ENCODE measurements at regions not wholly inside any gene's neighbourhood (a gene's known extent, or its start where the extent isn't known, plus 50 kb on each side); places are given as distances from the start of the nearest gene placed in this dataset.

DNA sequence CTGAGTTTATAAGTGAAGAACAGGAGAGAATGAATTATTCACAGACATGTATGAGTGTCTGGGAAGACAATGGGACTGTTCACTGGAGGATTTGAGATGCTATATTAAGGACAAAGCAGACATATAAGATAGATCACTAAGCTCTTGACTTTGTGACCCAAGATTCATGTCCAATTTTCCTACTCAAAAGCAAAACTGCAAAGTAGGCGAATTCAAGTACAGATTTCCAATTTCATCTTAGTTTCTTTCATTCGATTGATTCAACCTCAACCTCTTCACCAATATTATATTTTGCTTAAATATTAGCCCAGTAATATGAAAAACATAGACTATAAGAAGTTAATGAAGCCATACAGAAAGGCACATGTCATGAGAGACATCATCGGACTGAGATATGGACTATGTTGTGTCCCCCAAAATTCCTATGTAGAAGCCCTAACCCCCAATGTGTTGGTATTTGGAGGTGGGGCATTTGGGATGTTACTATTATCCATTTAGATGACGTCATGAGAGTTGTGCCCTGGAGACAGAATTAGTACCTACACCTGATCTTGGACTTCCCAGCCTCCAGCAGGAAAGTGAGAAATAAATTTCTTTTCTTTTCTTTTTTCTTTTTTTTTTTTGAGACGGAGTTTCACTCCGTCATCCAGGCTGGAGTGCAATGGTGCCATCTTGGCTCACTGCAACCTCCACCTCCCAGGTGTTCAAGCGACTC is 353.7 kb upstream of the AKR1E2 start:
- no peaks in the 10 kb centered on the region for H3K36me3 ChIP-seq
- H3K27me3 ChIP-seq (ENCODE audit: low read depth): no peaks in the 10 kb centered on the region
- no peak overlapping the region for H3K4me3 ChIP-seq
- no peak for DNase-seq
- TF ChIP-seq, protein P1, sequence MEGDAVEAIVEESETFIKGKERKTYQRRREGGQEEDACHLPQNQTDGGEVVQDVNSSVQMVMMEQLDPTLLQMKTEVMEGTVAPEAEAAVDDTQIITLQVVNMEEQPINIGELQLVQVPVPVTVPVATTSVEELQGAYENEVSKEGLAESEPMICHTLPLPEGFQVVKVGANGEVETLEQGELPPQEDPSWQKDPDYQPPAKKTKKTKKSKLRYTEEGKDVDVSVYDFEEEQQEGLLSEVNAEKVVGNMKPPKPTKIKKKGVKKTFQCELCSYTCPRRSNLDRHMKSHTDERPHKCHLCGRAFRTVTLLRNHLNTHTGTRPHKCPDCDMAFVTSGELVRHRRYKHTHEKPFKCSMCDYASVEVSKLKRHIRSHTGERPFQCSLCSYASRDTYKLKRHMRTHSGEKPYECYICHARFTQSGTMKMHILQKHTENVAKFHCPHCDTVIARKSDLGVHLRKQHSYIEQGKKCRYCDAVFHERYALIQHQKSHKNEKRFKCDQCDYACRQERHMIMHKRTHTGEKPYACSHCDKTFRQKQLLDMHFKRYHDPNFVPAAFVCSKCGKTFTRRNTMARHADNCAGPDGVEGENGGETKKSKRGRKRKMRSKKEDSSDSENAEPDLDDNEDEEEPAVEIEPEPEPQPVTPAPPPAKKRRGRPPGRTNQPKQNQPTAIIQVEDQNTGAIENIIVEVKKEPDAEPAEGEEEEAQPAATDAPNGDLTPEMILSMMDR (IDR thresholded peaks at IDR 0.05; ENCODE audit: borderline replicate concordance): no peak
- H3K9me3 ChIP-seq (replicated peaks): no peaks in the 10 kb centered on the region
- no peaks in the 10 kb centered on the region for H3K4me1 ChIP-seq
- intact Hi-C loops (cut with micrococcal nuclease): no loop called here
- H3K27ac ChIP-seq (replicated peaks): no peak overlapping the region

DNA sequence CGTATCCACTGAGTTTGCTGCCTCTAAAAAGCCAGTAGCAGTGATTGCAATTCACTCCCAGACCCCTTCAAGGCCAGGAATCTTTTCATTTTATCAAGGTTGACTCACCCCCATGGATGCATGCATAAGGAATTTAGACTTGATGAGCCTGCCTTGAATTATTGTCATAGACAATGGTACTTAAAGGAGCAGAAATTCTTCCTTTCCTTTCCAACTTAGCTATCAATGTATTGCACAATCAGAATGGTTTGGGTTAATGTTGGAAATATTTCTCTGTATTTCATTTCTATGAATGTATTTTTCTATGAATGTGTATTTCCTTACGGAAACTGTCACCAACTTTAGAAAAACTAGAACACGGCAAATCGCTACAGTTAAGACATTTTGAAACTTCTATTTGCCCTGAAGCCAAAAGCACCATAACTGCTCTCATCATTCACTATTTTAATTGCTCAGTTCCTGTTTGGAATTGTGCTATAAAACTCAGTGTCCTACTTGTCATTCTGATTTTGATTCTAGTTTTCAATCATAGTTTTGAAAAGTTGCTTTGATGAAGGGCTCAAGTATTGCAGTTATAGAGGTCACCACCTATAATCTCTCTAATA is 355.7 kb upstream of the AKR1E2 start:
- Histone ChIP-seq H3K36me3 (no peaks in the 10 kb centered on the region), H3K4me3 (no peak overlapping the region), H3K27ac (replicated peaks) (no peak overlapping the region), H3K4me1 (no peaks in the 10 kb centered on the region), H3K9me3 (replicated peaks) (no peaks in the 10 kb centered on the region), H3K27me3 (ENCODE audit: low read depth) (no peaks in the 10 kb centered on the region)
- TF ChIP-seq, protein P1 (IDR thresholded peaks at IDR 0.05; ENCODE audit: borderline replicate concordance): no peak
- intact Hi-C loops (cut with micrococcal nuclease): no loop called here
- no peak for DNase-seq

DNA sequence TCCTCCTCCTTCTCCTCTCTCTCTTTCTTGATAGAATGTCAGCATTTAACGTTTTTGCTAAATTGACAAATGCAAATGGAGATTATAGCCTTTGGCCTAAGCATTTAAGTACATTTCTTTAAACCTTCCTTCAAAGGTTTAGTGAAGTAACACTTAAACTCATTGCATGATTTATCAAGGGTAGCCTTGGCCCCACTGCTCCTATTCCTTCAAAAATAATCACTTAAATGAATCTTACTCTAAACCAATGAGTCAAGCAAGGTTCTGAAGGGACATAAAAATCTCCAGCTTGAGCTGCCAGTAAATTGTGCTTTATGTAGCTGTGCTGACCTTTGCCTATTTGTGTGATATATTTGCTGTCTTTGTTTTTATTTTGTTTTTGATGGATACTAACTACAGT is 358.5 kb upstream of the AKR1E2 start:
- TF ChIP-seq, protein P1 (IDR thresholded peaks at IDR 0.05; ENCODE audit: borderline replicate concordance): no peak

DNA sequence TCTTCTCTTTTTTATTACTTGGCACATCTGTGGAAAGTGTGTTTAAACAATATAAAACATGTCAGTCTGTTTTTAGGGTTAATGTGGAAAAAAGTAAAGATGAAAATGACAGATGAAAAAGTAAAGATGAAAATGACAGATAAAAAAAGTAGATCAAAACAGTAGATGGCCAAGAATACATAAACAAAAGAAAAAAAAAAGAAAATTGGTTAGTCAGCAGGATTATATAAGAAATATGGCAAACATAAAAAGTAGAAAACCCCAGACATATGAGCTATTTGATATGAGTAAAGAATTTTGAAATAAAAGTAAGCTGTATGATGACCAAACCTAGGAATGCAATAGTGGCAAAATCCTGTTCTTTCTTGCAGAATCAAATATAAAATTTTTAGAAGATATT is 365.7 kb upstream of the AKR1E2 start:
- Histone ChIP-seq H3K27me3 (ENCODE audit: low read depth) (no peaks in the 10 kb centered on the region), H3K4me3 (no peak overlapping the region), H3K36me3 (no peaks in the 10 kb centered on the region), H3K4me1 (no peaks in the 10 kb centered on the region), H3K27ac (replicated peaks) (no peak overlapping the region), H3K9me3 (replicated peaks) (no peaks in the 10 kb centered on the region)
- intact Hi-C loops (cut with micrococcal nuclease): no loop called here
- TF ChIP-seq, protein P1 (IDR thresholded peaks at IDR 0.05; ENCODE audit: borderline replicate concordance): no peak
- no peak for DNase-seq

More for the DNA sequence above, 358.5 kb upstream of the AKR1E2 start:
- Histone ChIP-seq H3K36me3 (no peaks in the 10 kb centered on the region), H3K4me3 (no peak overlapping the region), H3K4me1 (no peaks in the 10 kb centered on the region), H3K9me3 (replicated peaks) (no peaks in the 10 kb centered on the region), H3K27ac (replicated peaks) (no peak overlapping the region), H3K27me3 (ENCODE audit: low read depth) (no peaks in the 10 kb centered on the region)
- intact Hi-C loops (cut with micrococcal nuclease): no loop called here
- DNase-seq: no peak

DNA sequence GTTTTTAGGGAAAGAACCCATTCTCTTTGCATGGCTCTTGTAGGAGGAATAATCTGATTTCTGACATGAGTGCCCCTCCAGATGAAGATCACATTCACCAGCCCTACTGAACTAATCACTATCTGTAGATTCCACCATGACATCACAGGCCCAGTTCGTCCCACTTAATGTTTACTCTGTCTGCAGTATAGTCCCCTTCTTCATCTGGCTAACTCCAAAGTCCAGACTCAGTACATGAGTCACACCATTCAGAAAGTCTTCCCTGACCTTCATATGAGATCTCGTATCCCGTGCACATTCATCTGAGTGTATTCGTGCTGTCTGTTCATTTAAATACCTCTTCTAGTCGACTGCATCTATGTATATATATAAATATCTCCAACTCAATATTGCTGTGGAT is 366.5 kb upstream of the AKR1E2 start:
- no peak for DNase-seq
- Histone ChIP-seq H3K27me3 (ENCODE audit: low read depth) (no peaks in the 10 kb centered on the region), H3K36me3 (no peaks in the 10 kb centered on the region), H3K4me1 (no peaks in the 10 kb centered on the region), H3K27ac (replicated peaks) (no peak overlapping the region), H3K4me3 (no peak overlapping the region), H3K9me3 (replicated peaks) (no peaks in the 10 kb centered on the region)
- intact Hi-C loops (cut with micrococcal nuclease): no loop called here
- TF ChIP-seq, protein P1 (IDR thresholded peaks at IDR 0.05; ENCODE audit: borderline replicate concordance): no peak

Measured in left ventricle myocardium inferior (tissue), 1 donor.